ENCODE measurements at regions not wholly inside any gene's neighbourhood (a gene's known extent, or its start where the extent isn't known, plus 50 kb on each side); places are given as distances from the start of the nearest gene placed in this dataset.

- no peak for TF ChIP-seq MYC (IDR thresholded peaks at IDR 0.05; ENCODE audit: borderline replicate concordance, low read length)
Measured at GRCh38 chr11:109166441-109166840, 255.5 kb upstream of the C11orf87 start (continued).

GRCh38 chr11:109173504-109173903 is 248.5 kb upstream of the C11orf87 start:
- Histone ChIP-seq H3K4me3 (no peak overlapping the region), H3K4me2 (no peak overlapping the region), H3K4me1 (no peaks in the 10 kb centered on the region), H3K27ac (no peak overlapping the region), H3K9me3 (no peaks in the 10 kb centered on the region)
- ChIA-PET POLR2A (no interaction called here), CTCF (no interaction called here)
- no peak for ATAC-seq
- no peak for TF ChIP-seq ELK1 (IDR thresholded peaks at IDR 0.05; ENCODE audit: low read depth, low read length)
- no peak for TF ChIP-seq PHF8 (IDR thresholded peaks at IDR 0.05; ENCODE audit: borderline replicate concordance, low read depth)
- no peak for TF ChIP-seq EHMT2 (IDR thresholded peaks at IDR 0.05; ENCODE audit: low read depth)
- TF ChIP-seq MAX (IDR thresholded peaks at IDR 0.05) = no peak
- no peak for TF ChIP-seq RCOR1 (IDR thresholded peaks at IDR 0.05; ENCODE audit: low read depth, low read length)
- TF ChIP-seq TFCP2L1 (CRISPR knock-in tag; IDR thresholded peaks at IDR 0.05) = no peak
- TF ChIP-seq JUN (IDR thresholded peaks at IDR 0.05) = no peak
- TF ChIP-seq FOXS1 (CRISPR knock-in tag; IDR thresholded peaks at IDR 0.05) = no peak
- TF ChIP-seq USF2 (IDR thresholded peaks at IDR 0.05) = no peak
- no peak for TF ChIP-seq HOXB5 (CRISPR knock-in tag; IDR thresholded peaks at IDR 0.05)
- TF ChIP-seq CBX8 (IDR thresholded peaks at IDR 0.05) = no peak
- TF ChIP-seq HES2 (IDR thresholded peaks at IDR 0.05) = no peak
- no peak for TF ChIP-seq RFX5 (IDR thresholded peaks at IDR 0.05)
- no peak for TF ChIP-seq E2F6 (IDR thresholded peaks at IDR 0.05; ENCODE audit: borderline replicate concordance, low read depth)
- no peak for FAIRE-seq
- no peak for DNase-seq (ENCODE audit: low read depth in 1 of 2, low spot score in 1 of 2)

- ChIA-PET POLR2A (no interaction called here), CTCF (interaction anchor here (0.6 kb wide), 1 partner anchor 9 kb away, joined by 3 read pairs; no protein-coding TSS in a partner anchor)
- DNase-seq (ENCODE audit: low read depth in 1 of 2, low spot score in 1 of 2) = no peak
- TF ChIP-seq HDAC2 (IDR thresholded peaks at IDR 0.05) (no peak), GATA3 (IDR thresholded peaks at IDR 0.05; ENCODE audit: borderline replicate concordance) (no peak), MYC (IDR thresholded peaks at IDR 0.05; ENCODE audit: borderline replicate concordance, low read length) (no peak), PHF8 (IDR thresholded peaks at IDR 0.05; ENCODE audit: borderline replicate concordance, low read depth) (no peak), ZNF302 (CRISPR knock-in tag; IDR thresholded peaks at IDR 0.05) (no peak), TFCP2L1 (CRISPR knock-in tag; IDR thresholded peaks at IDR 0.05) (no peak), ELK1 (IDR thresholded peaks at IDR 0.05; ENCODE audit: low read depth, low read length) (no peak), ZFP36 (IDR thresholded peaks at IDR 0.05; ENCODE audit: borderline replicate concordance, partially characterized antibody) (no peak), ZSCAN20 (CRISPR knock-in tag; IDR thresholded peaks at IDR 0.05) (no peak), HOXB5 (CRISPR knock-in tag; IDR thresholded peaks at IDR 0.05) (no peak), NR3C1 (IDR thresholded peaks at IDR 0.05) (no peak), TP53 (CRISPR knock-in tag; IDR thresholded peaks at IDR 0.05) (no peak), EHF (CRISPR knock-in tag; IDR thresholded peaks at IDR 0.05) (no peak), NFE2L2 (conservative IDR thresholded peaks at IDR 0.05; ENCODE audit: low read length) (no peak)
- ATAC-seq = no peak
- H3K4me1 ChIP-seq = no peaks in the 10 kb centered on the region
- no peak for FAIRE-seq
- H3K27ac ChIP-seq = no peak overlapping the region
- H3K4me2 ChIP-seq = no peak overlapping the region
- H3K9me3 ChIP-seq = no peaks in the 10 kb centered on the region
- no peak overlapping the region for H3K4me3 ChIP-seq
- WGBS (ENCODE audit: missing lambda C conversion rate) = 15% methylated on average over 1 of the region's 1 CpG
Measured at GRCh38 chr11:109184376-109184775, 237.6 kb upstream of the C11orf87 start.
